H9 (cell line): ENCODE measurements at regions not wholly inside any gene's neighbourhood (a gene's known extent, or its start where the extent isn't known, plus 50 kb on each side); places are given as distances from the start of the nearest gene placed in this dataset.

ENCODE experiments used
- DNase-seq: peaks from one replicate; pipeline ENCODE4 v3.0.0-alpha.2; 2017
- H2AFZ ChIP-seq: one replicate; pipeline ENCODE4 v1.6.1; 2013; ENCODE audit warnings: mild to moderate bottlenecking, low read length, control low read depth, moderate library complexity
- H2AK5ac ChIP-seq: 2 replicates; pipeline ENCODE4 v1.6.1; 2013; ENCODE audit warnings: low read length, control low read depth, mixed read lengths; ENCODE audit not compliant: insufficient read length
- H2BK120ac ChIP-seq: one replicate; pipeline ENCODE4 v1.6.1; 2013; ENCODE audit warnings: low read depth, mild to moderate bottlenecking, low read length, control low read depth, inconsistent platforms; ENCODE audit not compliant: poor library complexity, severe bottlenecking
- H2BK12ac ChIP-seq: 2 replicates; pipeline ENCODE4 v1.6.1; 2013; ENCODE audit warnings: low read length, control low read depth, mixed read lengths, low read depth; ENCODE audit not compliant: insufficient read length
- H2BK15ac ChIP-seq: 2 replicates; pipeline ENCODE4 v1.6.1; 2013; ENCODE audit warnings: low read depth, low read length, control low read depth
- H2BK20ac ChIP-seq: one replicate; pipeline ENCODE4 v1.6.1; 2013; ENCODE audit warnings: low read depth, mild to moderate bottlenecking, low read length, control low read depth, inconsistent platforms; ENCODE audit not compliant: poor library complexity, severe bottlenecking
- H2BK5ac ChIP-seq: 2 replicates; pipeline ENCODE4 v1.6.1; 2013; ENCODE audit warnings: low read length, control low read depth, mixed read lengths; ENCODE audit not compliant: insufficient read length
- H3K14ac ChIP-seq: 2 replicates; pipeline ENCODE4 v1.6.1; 2013; ENCODE audit warnings: low read length, control low read depth; ENCODE audit not compliant: insufficient read depth
- H3K18ac ChIP-seq: 2 replicates; pipeline ENCODE4 v1.6.1; 2013; ENCODE audit warnings: low read depth, mild to moderate bottlenecking, mixed read lengths, low read length, control low read depth; ENCODE audit not compliant: insufficient read length
- H3K23ac ChIP-seq: 2 replicates; pipeline ENCODE4 v1.6.1; 2013; ENCODE audit warnings: low read length, control low read depth, mixed read lengths, low read depth; ENCODE audit not compliant: insufficient read length
- H3K23me2 ChIP-seq: 2 replicates; pipeline ENCODE4 v1.6.1; 2013; ENCODE audit warnings: low read depth, mild to moderate bottlenecking, mixed read lengths, low read length, control low read depth; ENCODE audit not compliant: insufficient read length, poor library complexity, severe bottlenecking
- H3K27ac ChIP-seq: 2 replicates; pipeline ENCODE4 v1.5.1; 2013; ENCODE audit warnings: low read length, control low read depth, mixed read lengths, low read depth; ENCODE audit not compliant: insufficient read length
- H3K27me3 ChIP-seq: 2 replicates; pipeline ENCODE4 v1.6.1; 2013; ENCODE audit warnings: low read length, control low read depth, inconsistent platforms; ENCODE audit not compliant: insufficient read depth
- H3K4ac ChIP-seq: 2 replicates; pipeline ENCODE4 v1.6.1; 2013; ENCODE audit warnings: low read depth, mild to moderate bottlenecking, control low read depth, inconsistent platforms, low read length, moderate library complexity
- H3K4me1 ChIP-seq: 2 replicates; pipeline ENCODE4 v1.6.1; 2013; ENCODE audit warnings: low read length, control low read depth, inconsistent platforms; ENCODE audit not compliant: insufficient read depth
- H3K4me2 ChIP-seq: 2 replicates; pipeline ENCODE4 v1.6.1; 2013; ENCODE audit warnings: low read length, control low read depth, mixed read lengths; ENCODE audit not compliant: insufficient read length, insufficient read depth
- H3K56ac ChIP-seq: 2 replicates; pipeline ENCODE4 v1.6.1; 2013; ENCODE audit warnings: low read depth, mild to moderate bottlenecking, mixed read lengths, low read length, control low read depth; ENCODE audit not compliant: insufficient read length
- H3K79me1 ChIP-seq: 2 replicates; pipeline ENCODE4 v1.6.1; 2013; ENCODE audit warnings: low read depth, mild to moderate bottlenecking, moderate library complexity, low read length, control low read depth, inconsistent platforms; ENCODE audit not compliant: insufficient read depth, poor library complexity, severe bottlenecking
- H3K79me2 ChIP-seq: 2 replicates; pipeline ENCODE4 v1.6.1; 2013; ENCODE audit warnings: low read length, control low read depth, inconsistent platforms; ENCODE audit not compliant: insufficient read depth
- H3K9ac ChIP-seq: 2 replicates; pipeline ENCODE4 v1.6.1; 2013; ENCODE audit warnings: low read length, control low read depth, mixed read lengths; ENCODE audit not compliant: insufficient read length; ENCODE audit errors: extremely low read depth
- H3K9me3 ChIP-seq: one replicate; pipeline ENCODE4 v1.6.1; 2013; ENCODE audit warnings: low read depth, low read length, inconsistent platforms; ENCODE audit not compliant: control insufficient read depth
- H3T11ph ChIP-seq: one replicate; pipeline ENCODE4 v1.6.1; 2013; ENCODE audit warnings: mild to moderate bottlenecking, low read length, control low read depth, inconsistent platforms
- H4K20me1 ChIP-seq: one replicate; pipeline ENCODE4 v1.6.1; 2013; ENCODE audit not compliant: control insufficient read depth, insufficient read length, insufficient read depth
- H4K5ac ChIP-seq: 2 replicates; pipeline ENCODE4 v1.6.1; 2013; ENCODE audit warnings: low read depth, mild to moderate bottlenecking, mixed read lengths, low read length, control low read depth; ENCODE audit not compliant: insufficient read length
- H4K8ac ChIP-seq: replicated peaks from 2 replicates; pipeline ENCODE4 v1.6.1; 2013; ENCODE audit warnings: low read length, control low read depth, mixed read lengths, low read depth; ENCODE audit not compliant: insufficient read length
- H4K91ac ChIP-seq: 2 replicates; pipeline ENCODE4 v1.6.1; 2013; ENCODE audit warnings: low read depth, mild to moderate bottlenecking, moderate library complexity, mixed read lengths, low read length, control low read depth; ENCODE audit not compliant: insufficient read length
- H3K27ac Mint-ChIP-seq, 3 experiments: 2 replicates in 2 of 3; 3 replicates in 1 of 3; pipeline ENCODE4 v1.8.0; 2020 to 2021; ENCODE audit warnings: mixed read lengths in 3 of 3, mild to moderate bottlenecking in 1 of 3, moderate library complexity in 1 of 3
- H3K27me3 Mint-ChIP-seq: 2 replicates; pipeline ENCODE4 v1.8.0; 2021; ENCODE audit warnings: low read depth, mild to moderate bottlenecking, moderate library complexity, mixed read lengths
- H3K36me3 Mint-ChIP-seq, 3 experiments: 2 replicates in 2 of 3; 3 replicates in 1 of 3; pipeline ENCODE4 v1.8.0; 2020 to 2021; ENCODE audit warnings: low read depth in 3 of 3, mixed read lengths in 3 of 3; ENCODE audit not compliant: insufficient read depth in 1 of 3
- H3K4me1 Mint-ChIP-seq, 2 experiments: 2 replicates each; pipeline ENCODE4 v1.8.0; 2020; ENCODE audit warnings: mixed read lengths in 2 of 2
- H3K4me3 Mint-ChIP-seq, 2 experiments: 2 replicates in 1 of 2; 3 replicates in 1 of 2; pipeline ENCODE4 v1.8.0; 2020 to 2021; ENCODE audit warnings: mild to moderate bottlenecking in 2 of 2, mixed read lengths in 2 of 2, moderate library complexity in 1 of 2
- H3K9me3 Mint-ChIP-seq, 2 experiments: 2 replicates in 1 of 2; 3 replicates in 1 of 2; pipeline ENCODE4 v1.8.0; 2020; ENCODE audit warnings: mild to moderate bottlenecking in 2 of 2, mixed read lengths in 2 of 2, moderate library complexity in 1 of 2
- CTCF ChIP-seq: fragments of 200-600 bp; sonication (generic); conservative IDR thresholded peaks from 3 replicates; pipeline ENCODE4 v1.8.0; 2021; ENCODE audit warnings: antibody characterized with exemption, mild to moderate bottlenecking
- WGBS: extraction: QIAGEN DNeasy Blood & Tissue Kit; methylation state at CpG from one replicate; pipeline ENCODE4 v1.1.7; 2013; ENCODE audit warnings: missing lambda C conversion rate, low lambda C conversion rate, mixed read lengths; ENCODE audit not compliant: insufficient read length; ENCODE audit errors: extremely low coverage; 5-methylcytosine and 5-hydroxymethylcytosine counted together

GRCh38 chr14:98688446-98688845 lies 583.6 kb downstream of the BCL11B start:
- Histone ChIP-seq H2AK5ac (no peak overlapping the region), H3K14ac (no peak overlapping the region), H3K9ac (no peak overlapping the region), H2BK120ac (no peak overlapping the region), H2BK12ac (no peak overlapping the region), H3K23ac (no peak overlapping the region), H3K23me2 (no peaks in the 10 kb centered on the region), H2BK15ac (no peak overlapping the region), H3T11ph (no peak overlapping the region), H3K79me2 (no peaks in the 10 kb centered on the region), H4K8ac (no peak overlapping the region), H3K27ac (no peak overlapping the region), H3K4me1 (no peaks in the 10 kb centered on the region), H3K79me1 (no peaks in the 10 kb centered on the region), H2AFZ (no peak overlapping the region), H3K27me3 (no peaks in the 10 kb centered on the region), H2BK20ac (no peak overlapping the region), H3K18ac (no peak overlapping the region), H3K4ac (no peak overlapping the region), H3K4me2 (no peak overlapping the region), H4K5ac (no peak overlapping the region), H3K9me3 (no peaks in the 10 kb centered on the region), H2BK5ac (no peak overlapping the region), H4K91ac (no peak overlapping the region), H3K56ac (no peak overlapping the region), H4K20me1 (no peaks in the 10 kb centered on the region)
- H3K27ac Mint-ChIP-seq: no peak overlapping the region
- peaks cover 0 to 4% of the 10 kb centered on the region in 2 experiments; a peak in 2 of 4 replicates for H3K4me1 Mint-ChIP-seq
- H3K9me3 Mint-ChIP-seq: no peaks in the 10 kb centered on the region; a peak in 1 of 5 replicates
- H3K4me3 Mint-ChIP-seq: no peak overlapping the region
- H3K36me3 Mint-ChIP-seq: no peaks in the 10 kb centered on the region
- WGBS: no CpG with 5 or more reads among the region's 3 CpGs
- no peak for TF ChIP-seq CTCF
- H3K27me3 Mint-ChIP-seq: no peaks in the 10 kb centered on the region; the same call in 1 of the 2 replicates
- DNase-seq: no peak
